ENCODE measurements at regions not wholly inside any gene's neighbourhood (a gene's known extent, or its start where the extent isn't known, plus 50 kb on each side); places are given as distances from the start of the nearest gene placed in this dataset.

DNA sequence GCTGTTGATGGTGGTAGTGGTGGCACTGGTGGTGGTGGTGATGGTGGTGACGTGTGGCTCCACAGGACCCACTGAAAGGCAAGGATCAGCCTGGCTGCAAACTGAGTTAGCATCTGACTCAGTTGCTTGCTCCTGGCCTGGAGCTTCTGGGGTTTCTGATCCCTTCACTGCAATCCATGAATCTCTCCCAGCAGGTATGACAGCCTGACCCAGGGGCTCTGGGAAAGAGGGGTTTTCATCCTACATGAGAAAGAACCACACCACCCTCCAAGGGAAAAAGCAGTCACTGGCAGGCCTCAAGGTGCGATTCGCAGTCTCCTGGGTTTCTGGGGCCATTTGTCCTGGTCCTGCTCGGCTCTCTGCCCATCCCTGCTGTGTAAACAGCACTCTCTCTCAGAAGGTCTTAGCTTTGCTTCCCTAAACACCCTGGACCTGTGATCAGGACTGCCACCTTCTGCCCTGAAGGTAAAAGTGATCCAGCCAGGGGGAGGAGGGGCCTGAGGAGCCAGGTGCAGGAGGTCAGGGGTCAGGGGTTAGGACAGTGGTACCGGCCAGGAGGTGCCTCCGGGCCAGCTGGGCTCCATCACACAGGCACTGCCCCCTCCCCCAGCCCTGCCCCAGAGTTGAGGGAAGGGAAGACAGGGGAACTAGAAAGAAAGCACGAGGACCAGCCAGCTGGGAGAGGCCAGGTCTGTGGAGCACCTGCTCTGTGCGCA, 152.0 kb downstream of the BMP7 start:
- TF ChIP-seq CTCF (IDR thresholded peaks at IDR 0.05) (no peak), EZH2 (IDR thresholded peaks at IDR 0.05) (no peak)
